ENCODE measurements at regions not wholly inside any gene's neighbourhood (a gene's known extent, or its start where the extent isn't known, plus 50 kb on each side); places are given as distances from the start of the nearest gene placed in this dataset.

- H3K36me3 Mint-ChIP-seq (ENCODE audit: insufficient read depth), result no peaks in the 10 kb centered on the region
- ATAC-seq (replicated peaks; ENCODE audit: extremely low read depth, poor library complexity, severe bottlenecking) (no peak), DNase-seq (ENCODE audit: low spot score in 2 of 2) (no peak)
- no peak overlapping the region for H3K4me3 Mint-ChIP-seq
- no peak overlapping the region for H3K27ac Mint-ChIP-seq (ENCODE audit: low read depth)
- H3K27me3 Mint-ChIP-seq, result peaks cover 12% of the 10 kb centered on the region
- no peaks in the 10 kb centered on the region for H3K4me1 Mint-ChIP-seq
- H3K9me3 Mint-ChIP-seq, result no peaks in the 10 kb centered on the region
Observed at GRCh38 chr15:29942143-29942542, 119.9 kb upstream of the TJP1 start.

GRCh38 chr15:29939404-29939803 is 117.1 kb upstream of the TJP1 start:
- peaks cover 29% of the 10 kb centered on the region for H3K27me3 Mint-ChIP-seq
- no peak for DNase-seq (ENCODE audit: low spot score in 2 of 2)
- H3K4me3 Mint-ChIP-seq, result no peak overlapping the region
- no peak overlapping the region for H3K27ac Mint-ChIP-seq (ENCODE audit: low read depth)
- no peak for ATAC-seq (replicated peaks; ENCODE audit: extremely low read depth, poor library complexity, severe bottlenecking)
- no peaks in the 10 kb centered on the region for H3K9me3 Mint-ChIP-seq
- H3K4me1 Mint-ChIP-seq, result no peaks in the 10 kb centered on the region
- H3K36me3 Mint-ChIP-seq (ENCODE audit: insufficient read depth), result no peaks in the 10 kb centered on the region

GRCh38 chr15:29938361-29939335 is 116.4 kb upstream of the TJP1 start:
- peaks cover 29% of the 10 kb centered on the region for H3K27me3 Mint-ChIP-seq
- H3K4me3 Mint-ChIP-seq, result no peak overlapping the region
- DNase-seq (ENCODE audit: low spot score in 2 of 2) (no peak), ATAC-seq (replicated peaks; ENCODE audit: extremely low read depth, poor library complexity, severe bottlenecking) (no peak)
- no peaks in the 10 kb centered on the region for H3K9me3 Mint-ChIP-seq
- H3K36me3 Mint-ChIP-seq (ENCODE audit: insufficient read depth), result no peaks in the 10 kb centered on the region
- H3K27ac Mint-ChIP-seq (ENCODE audit: low read depth), result no peak overlapping the region
- no peaks in the 10 kb centered on the region for H3K4me1 Mint-ChIP-seq

- H3K27ac Mint-ChIP-seq (ENCODE audit: low read depth), result no peak overlapping the region
- peaks cover 29% of the 10 kb centered on the region for H3K27me3 Mint-ChIP-seq
- no peaks in the 10 kb centered on the region for H3K36me3 Mint-ChIP-seq (ENCODE audit: insufficient read depth)
- H3K9me3 Mint-ChIP-seq, result no peaks in the 10 kb centered on the region
- ATAC-seq (replicated peaks; ENCODE audit: extremely low read depth, poor library complexity, severe bottlenecking), result no peak
- DNase-seq (ENCODE audit: low spot score in 2 of 2), result no peak
- H3K4me1 Mint-ChIP-seq, result no peaks in the 10 kb centered on the region
- H3K4me3 Mint-ChIP-seq, result no peak overlapping the region
Observed at GRCh38 chr15:29937956-29938355, 115.7 kb upstream of the TJP1 start.

GRCh38 chr15:29936353-29937049 is 114.2 kb upstream of the TJP1 start:
- DNase-seq (ENCODE audit: low spot score in 2 of 2) (no peak), ATAC-seq (replicated peaks; ENCODE audit: extremely low read depth, poor library complexity, severe bottlenecking) (no peak)
- no peak overlapping the region for H3K27ac Mint-ChIP-seq (ENCODE audit: low read depth)
- no peaks in the 10 kb centered on the region for H3K36me3 Mint-ChIP-seq (ENCODE audit: insufficient read depth)
- H3K4me1 Mint-ChIP-seq, result no peaks in the 10 kb centered on the region
- H3K27me3 Mint-ChIP-seq, result peaks cover 25% of the 10 kb centered on the region
- no peak overlapping the region for H3K4me3 Mint-ChIP-seq
- no peaks in the 10 kb centered on the region for H3K9me3 Mint-ChIP-seq

- no peak for ATAC-seq (replicated peaks; ENCODE audit: extremely low read depth, poor library complexity, severe bottlenecking)
- H3K27ac Mint-ChIP-seq (ENCODE audit: low read depth), result no peak overlapping the region
- no peaks in the 10 kb centered on the region for H3K4me1 Mint-ChIP-seq
- peaks cover 17% of the 10 kb centered on the region for H3K27me3 Mint-ChIP-seq
- H3K4me3 Mint-ChIP-seq, result no peak overlapping the region
- DNase-seq (ENCODE audit: low spot score in 2 of 2), result no peak
- no peaks in the 10 kb centered on the region for H3K9me3 Mint-ChIP-seq
- no peaks in the 10 kb centered on the region for H3K36me3 Mint-ChIP-seq (ENCODE audit: insufficient read depth)
Observed at GRCh38 chr15:29935296-29936004, 113.2 kb upstream of the TJP1 start.

GRCh38 chr15:29934251-29934650 is 112.0 kb upstream of the TJP1 start:
- Mint-ChIP-seq H3K36me3 (ENCODE audit: insufficient read depth) (no peaks in the 10 kb centered on the region), H3K27ac (ENCODE audit: low read depth) (no peak overlapping the region), H3K27me3 (peaks cover 17% of the 10 kb centered on the region), H3K4me3 (no peak overlapping the region), H3K9me3 (no peaks in the 10 kb centered on the region), H3K4me1 (no peaks in the 10 kb centered on the region)
- DNase-seq (ENCODE audit: low spot score in 2 of 2) (no peak), ATAC-seq (replicated peaks; ENCODE audit: extremely low read depth, poor library complexity, severe bottlenecking) (no peak)

GRCh38 chr15:29933042-29933803 is 111.0 kb upstream of the TJP1 start:
- Mint-ChIP-seq H3K36me3 (ENCODE audit: insufficient read depth) (peaks cover 2% of the 10 kb centered on the region), H3K4me3 (no peak overlapping the region), H3K9me3 (no peaks in the 10 kb centered on the region), H3K27me3 (peaks cover 19% of the 10 kb centered on the region), H3K27ac (ENCODE audit: low read depth) (no peak overlapping the region), H3K4me1 (no peaks in the 10 kb centered on the region)
- no peak for DNase-seq (ENCODE audit: low spot score in 2 of 2)
- no peak for ATAC-seq (replicated peaks; ENCODE audit: extremely low read depth, poor library complexity, severe bottlenecking)

- H3K4me1 Mint-ChIP-seq, result no peaks in the 10 kb centered on the region
- H3K27me3 Mint-ChIP-seq, result peaks cover 65% of the 10 kb centered on the region
- no peak overlapping the region for H3K4me3 Mint-ChIP-seq
- ATAC-seq (replicated peaks; ENCODE audit: extremely low read depth, poor library complexity, severe bottlenecking), result no peak
- peaks cover 4% of the 10 kb centered on the region for H3K36me3 Mint-ChIP-seq (ENCODE audit: insufficient read depth)
- H3K9me3 Mint-ChIP-seq, result no peaks in the 10 kb centered on the region
- H3K27ac Mint-ChIP-seq (ENCODE audit: low read depth), result no peak overlapping the region
- no peak for DNase-seq (ENCODE audit: low spot score in 2 of 2)
Observed at GRCh38 chr15:29926083-29926388, 103.8 kb upstream of the TJP1 start.

GRCh38 chr15:29925227-29926082 is 103.2 kb upstream of the TJP1 start:
- H3K4me3 Mint-ChIP-seq, result no peak overlapping the region
- no peaks in the 10 kb centered on the region for H3K9me3 Mint-ChIP-seq
- peaks cover 4% of the 10 kb centered on the region for H3K36me3 Mint-ChIP-seq (ENCODE audit: insufficient read depth)
- no peak for DNase-seq (ENCODE audit: low spot score in 2 of 2)
- H3K27me3 Mint-ChIP-seq, result peaks cover 70% of the 10 kb centered on the region
- H3K4me1 Mint-ChIP-seq, result no peaks in the 10 kb centered on the region
- no peak for ATAC-seq (replicated peaks; ENCODE audit: extremely low read depth, poor library complexity, severe bottlenecking)
- H3K27ac Mint-ChIP-seq (ENCODE audit: low read depth), result no peak overlapping the region

- Mint-ChIP-seq H3K36me3 (ENCODE audit: insufficient read depth) (peaks cover 4% of the 10 kb centered on the region), H3K27ac (ENCODE audit: low read depth) (no peak overlapping the region), H3K4me1 (no peaks in the 10 kb centered on the region), H3K9me3 (no peaks in the 10 kb centered on the region), H3K4me3 (no peak overlapping the region), H3K27me3 (peaks cover 71% of the 10 kb centered on the region)
- no peak for DNase-seq (ENCODE audit: low spot score in 2 of 2)
- ATAC-seq (replicated peaks; ENCODE audit: extremely low read depth, poor library complexity, severe bottlenecking), result no peak
Observed at GRCh38 chr15:29924750-29925149, 102.5 kb upstream of the TJP1 start.

All from central memory CD8-positive, alpha-beta T cell (primary cell).